ENCODE measurements at regions not wholly inside any gene's neighbourhood (a gene's known extent, or its start where the extent isn't known, plus 50 kb on each side); places are given as distances from the start of the nearest gene placed in this dataset.

DNA sequence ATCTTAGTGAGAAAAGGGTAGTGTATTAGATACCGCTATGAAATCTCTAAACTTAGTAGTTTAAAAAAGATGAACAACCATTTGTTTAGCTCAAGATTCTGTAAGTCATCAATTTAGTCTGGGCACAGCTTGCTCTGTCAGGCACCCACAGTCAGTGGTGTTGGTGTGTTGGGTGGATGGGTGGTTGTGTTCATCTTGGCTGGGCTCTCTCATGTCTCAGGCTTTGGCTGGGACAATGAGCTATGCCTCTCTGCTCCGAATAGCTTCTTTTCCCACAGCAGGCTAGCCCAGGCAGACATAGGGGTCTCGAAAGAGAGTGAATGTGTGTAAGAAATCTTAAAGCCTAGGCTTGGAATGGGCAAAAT, 127.0 kb upstream of the GATB start:
- ChIA-PET POLR2A (no interaction called here), CTCF (no interaction called here)
- no peak for TF ChIP-seq CTCF (IDR thresholded peaks at IDR 0.05; ENCODE audit: unreplicated experiment)
- DNase-seq (ENCODE audit: unreplicated experiment) = no peak
- no peaks in the 10 kb centered on the region for H3K4me1 Mint-ChIP-seq (ENCODE audit: insufficient read depth, unreplicated experiment)
- intact Hi-C loops (cut with micrococcal nuclease) = no loop called here
- H3K27me3 Mint-ChIP-seq (ENCODE audit: insufficient read depth, unreplicated experiment) = no peaks in the 10 kb centered on the region
- no peaks in the 10 kb centered on the region for H3K36me3 Mint-ChIP-seq (ENCODE audit: insufficient read depth, unreplicated experiment)
- no TSS peak for BruUV-seq (replicated peaks)
- H3K9me3 Mint-ChIP-seq (ENCODE audit: unreplicated experiment) = no peaks in the 10 kb centered on the region
- H3K27ac Mint-ChIP-seq (ENCODE audit: low read depth, unreplicated experiment) = no peak overlapping the region
- no peak overlapping the region for H3K4me3 Mint-ChIP-seq (ENCODE audit: unreplicated experiment)

DNA sequence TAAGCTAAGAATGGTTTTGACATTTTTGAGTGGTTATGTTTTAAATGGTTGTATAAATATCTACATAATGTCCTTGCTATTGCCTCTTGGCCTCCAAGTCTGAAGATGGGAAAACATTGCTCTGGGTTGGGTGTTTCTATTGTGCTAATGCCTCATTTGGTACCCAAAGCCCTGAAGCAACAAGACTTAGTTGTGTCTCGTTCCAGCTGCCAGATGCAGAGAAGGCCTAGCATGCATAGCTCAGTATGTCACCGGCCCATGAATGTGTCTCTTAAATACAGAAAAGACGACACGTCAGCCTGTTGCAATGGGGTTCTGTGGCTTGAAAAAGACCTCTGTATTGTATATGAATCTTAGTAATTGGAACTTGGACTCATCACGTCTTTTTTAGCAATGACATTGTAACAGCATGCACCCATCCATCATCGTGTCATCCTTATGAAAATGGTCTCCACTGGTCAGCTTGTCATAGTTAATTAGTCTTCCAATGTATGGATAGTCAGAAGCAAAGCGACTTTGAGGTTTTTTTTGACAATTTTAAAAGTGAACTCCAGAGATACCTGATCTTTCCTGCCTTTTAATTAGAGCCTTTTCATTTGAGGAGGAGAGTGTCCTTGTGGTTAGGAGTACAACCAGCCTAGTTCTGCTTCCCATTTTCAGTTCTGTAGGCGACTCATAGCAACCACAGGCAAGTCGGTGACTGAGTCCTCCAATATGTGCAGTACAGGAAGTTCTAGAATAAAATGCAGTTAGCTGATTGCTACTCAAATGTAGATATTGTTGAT, 126.4 kb upstream of the GATB start:
- Mint-ChIP-seq H3K9me3 (ENCODE audit: unreplicated experiment) (no peaks in the 10 kb centered on the region), H3K27me3 (ENCODE audit: insufficient read depth, unreplicated experiment) (no peaks in the 10 kb centered on the region), H3K4me1 (ENCODE audit: insufficient read depth, unreplicated experiment) (no peaks in the 10 kb centered on the region), H3K27ac (ENCODE audit: low read depth, unreplicated experiment) (no peak overlapping the region), H3K4me3 (ENCODE audit: unreplicated experiment) (no peak overlapping the region), H3K36me3 (ENCODE audit: insufficient read depth, unreplicated experiment) (no peaks in the 10 kb centered on the region)
- intact Hi-C loops (cut with micrococcal nuclease) = no loop called here
- DNase-seq (ENCODE audit: unreplicated experiment) = no peak
- POLR2A ChIA-PET = no interaction called here
- CTCF ChIA-PET = interaction anchor here (0.7 kb wide), 1 partner anchor 1026 kb away, joined by 3 read pairs; no protein-coding TSS in a partner anchor
- TF ChIP-seq CTCF (IDR thresholded peaks at IDR 0.05; ENCODE audit: unreplicated experiment) = no peak
- BruUV-seq (replicated peaks) = no TSS peak

DNA sequence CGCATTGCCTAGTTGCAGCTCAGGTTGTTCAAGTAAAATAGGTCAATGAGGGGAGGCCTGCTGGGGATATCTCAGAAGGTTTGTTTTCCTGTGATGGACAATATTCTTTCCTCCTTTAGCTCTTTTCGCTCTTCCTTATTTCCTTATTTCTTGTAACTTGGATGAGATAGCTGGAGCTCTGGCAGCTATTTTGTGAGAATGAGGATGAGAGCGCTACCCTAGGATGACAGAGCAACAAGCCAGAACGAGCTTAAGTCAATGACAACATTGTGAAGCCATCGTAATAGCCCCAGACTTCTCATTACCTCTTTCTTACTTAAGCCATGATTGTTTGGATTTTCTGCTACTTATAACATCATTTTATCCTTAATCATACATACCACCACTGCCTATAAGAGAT, 124.3 kb upstream of the GATB start:
- no peak for TF ChIP-seq CTCF (IDR thresholded peaks at IDR 0.05; ENCODE audit: unreplicated experiment)
- H3K27me3 Mint-ChIP-seq (ENCODE audit: insufficient read depth, unreplicated experiment) = no peaks in the 10 kb centered on the region
- no peaks in the 10 kb centered on the region for H3K36me3 Mint-ChIP-seq (ENCODE audit: insufficient read depth, unreplicated experiment)
- H3K4me1 Mint-ChIP-seq (ENCODE audit: insufficient read depth, unreplicated experiment) = no peaks in the 10 kb centered on the region
- ChIA-PET POLR2A (no interaction called here), CTCF (no interaction called here)
- H3K27ac Mint-ChIP-seq (ENCODE audit: low read depth, unreplicated experiment) = no peak overlapping the region
- no peak overlapping the region for H3K4me3 Mint-ChIP-seq (ENCODE audit: unreplicated experiment)
- intact Hi-C loops (cut with micrococcal nuclease) = no loop called here
- no peak for DNase-seq (ENCODE audit: unreplicated experiment)
- no peaks in the 10 kb centered on the region for H3K9me3 Mint-ChIP-seq (ENCODE audit: unreplicated experiment)
- no TSS peak for BruUV-seq (replicated peaks)

GRCh38 chr4:151883747-151884146, 122.9 kb upstream of the GATB start:
- ChIA-PET CTCF (no interaction called here), POLR2A (interaction anchor here (0.7 kb wide), 1 partner anchor 91 kb away, joined by 3 read pairs; no protein-coding TSS in a partner anchor)
- no peak for TF ChIP-seq CTCF (IDR thresholded peaks at IDR 0.05; ENCODE audit: unreplicated experiment)
- no peak for DNase-seq (ENCODE audit: unreplicated experiment)
- Mint-ChIP-seq H3K4me3 (ENCODE audit: unreplicated experiment) (no peak overlapping the region), H3K27me3 (ENCODE audit: insufficient read depth, unreplicated experiment) (no peaks in the 10 kb centered on the region), H3K27ac (ENCODE audit: low read depth, unreplicated experiment) (no peak overlapping the region), H3K36me3 (ENCODE audit: insufficient read depth, unreplicated experiment) (no peaks in the 10 kb centered on the region), H3K9me3 (ENCODE audit: unreplicated experiment) (no peaks in the 10 kb centered on the region), H3K4me1 (ENCODE audit: insufficient read depth, unreplicated experiment) (no peaks in the 10 kb centered on the region)
- intact Hi-C loops (cut with micrococcal nuclease) = no loop called here
- BruUV-seq (replicated peaks) = no TSS peak

All from MCF 10A (cell line).